ENCODE measurements at regions not wholly inside any gene's neighbourhood (a gene's known extent, or its start where the extent isn't known, plus 50 kb on each side); places are given as distances from the start of the nearest gene placed in this dataset.

DNA sequence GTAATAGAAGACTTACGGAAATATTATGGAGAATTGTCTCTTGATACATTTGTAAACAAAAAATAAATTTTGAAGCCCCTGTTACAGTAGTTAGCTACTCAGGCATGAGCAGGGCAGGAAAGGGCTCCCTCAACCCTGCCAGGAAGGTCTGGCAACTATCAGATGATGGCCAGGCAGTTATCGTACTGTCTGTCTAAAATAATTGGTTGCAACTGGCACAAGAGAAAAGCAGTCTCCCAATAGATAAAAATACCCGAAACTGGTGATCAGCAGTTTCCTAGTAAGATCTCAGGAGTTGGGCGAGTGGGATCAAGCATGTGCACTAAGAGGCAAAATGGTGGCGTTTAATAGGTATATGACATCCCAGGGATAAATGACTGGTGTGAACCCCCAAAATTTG is 1336.3 kb downstream of the C4orf33 start:
- H3K9me3 Mint-ChIP-seq, result peaks cover 0 to 6% (median 2%) of the 10 kb centered on the region in 7 donors
- no peak overlapping the region for H3K27ac Mint-ChIP-seq
- Histone ChIP-seq H3K4me2 (replicated peaks; ENCODE audit: extremely low read depth, low read length, poor library complexity, severe bottlenecking) (no peak overlapping the region), H3K9ac (ENCODE audit: insufficient read depth, low read length, poor library complexity, severe bottlenecking) (no peak overlapping the region), H3K79me2 (ENCODE audit: insufficient read depth, low read length) (no peaks in the 10 kb centered on the region), H4K20me1 (ENCODE audit: insufficient read depth, low read length) (no peaks in the 10 kb centered on the region), H3K4me1 (ENCODE audit: control insufficient read depth in 1 of 2, insufficient read depth in 2 of 2, low read length in 2 of 2) (no peaks in the 10 kb centered on the region), H2AFZ (ENCODE audit: insufficient read depth, low read depth, low read length, poor library complexity, severe bottlenecking) (no peak overlapping the region), H3K4me3 (replicated peaks in 1 of 3; ENCODE audit: low read depth in 2 of 3, low read length in 3 of 3) (no peak overlapping the region), H3K36me3 (replicated peaks in 1 of 2; ENCODE audit: control insufficient read depth in 1 of 2, insufficient read depth in 2 of 2, low read length in 2 of 2) (no peaks in the 10 kb centered on the region), H3K27ac (ENCODE audit: low read depth in 1 of 2, low read length in 2 of 2) (no peak overlapping the region), H3K27me3 (ENCODE audit: control insufficient read depth in 2 of 2, insufficient read depth in 2 of 2, low read length in 2 of 2) (no peaks in the 10 kb centered on the region), H3K9me3 (replicated peaks in 1 of 2; ENCODE audit: control insufficient read depth in 1 of 2, insufficient read depth in 1 of 2, low read length in 2 of 2) (no peaks in the 10 kb centered on the region)
- no peak overlapping the region for H3K4me3 Mint-ChIP-seq
- DNase-seq, result no peak
- no peaks in the 10 kb centered on the region for H3K36me3 Mint-ChIP-seq
- H3K4me1 Mint-ChIP-seq, result no peaks in the 10 kb centered on the region
- intact Hi-C loops (cut with micrococcal nuclease), result no loop called here
- 66% methylated on average over 3 of the region's 5 CpGs for WGBS (ENCODE audit: insufficient coverage)
- H3K27me3 Mint-ChIP-seq (ENCODE audit: low read depth in 3 of 3), result no peaks in the 10 kb centered on the region
- TF ChIP-seq CTCF (IDR thresholded peaks at IDR 0.05), result no peak

GRCh38 chr4:130449741-130450140 is 1353.8 kb downstream of the C4orf33 start:
- Histone ChIP-seq H3K9me3 (replicated peaks in 1 of 2; ENCODE audit: control insufficient read depth in 1 of 2, insufficient read depth in 1 of 2, low read length in 2 of 2) (peaks cover 4 to 5% of the 10 kb centered on the region in 2 donors), H3K4me2 (replicated peaks; ENCODE audit: extremely low read depth, low read length, poor library complexity, severe bottlenecking) (no peak overlapping the region), H3K27me3 (ENCODE audit: control insufficient read depth in 2 of 2, insufficient read depth in 2 of 2, low read length in 2 of 2) (no peaks in the 10 kb centered on the region), H2AFZ (ENCODE audit: insufficient read depth, low read depth, low read length, poor library complexity, severe bottlenecking) (no peak overlapping the region), H3K4me1 (ENCODE audit: control insufficient read depth in 1 of 2, insufficient read depth in 2 of 2, low read length in 2 of 2) (no peaks in the 10 kb centered on the region), H3K79me2 (ENCODE audit: insufficient read depth, low read length) (no peaks in the 10 kb centered on the region), H3K36me3 (replicated peaks in 1 of 2; ENCODE audit: control insufficient read depth in 1 of 2, insufficient read depth in 2 of 2, low read length in 2 of 2) (no peaks in the 10 kb centered on the region), H3K27ac (ENCODE audit: low read depth in 1 of 2, low read length in 2 of 2) (no peak overlapping the region), H3K9ac (ENCODE audit: insufficient read depth, low read length, poor library complexity, severe bottlenecking) (no peak overlapping the region), H3K4me3 (replicated peaks in 1 of 3; ENCODE audit: low read depth in 2 of 3, low read length in 3 of 3) (no peak overlapping the region), H4K20me1 (ENCODE audit: insufficient read depth, low read length) (no peaks in the 10 kb centered on the region)
- no peak for DNase-seq
- Mint-ChIP-seq H3K36me3 (no peaks in the 10 kb centered on the region), H3K27me3 (ENCODE audit: low read depth in 3 of 3) (no peaks in the 10 kb centered on the region), H3K27ac (no peak overlapping the region), H3K9me3 (peaks cover 0 to 7% (median 2%) of the 10 kb centered on the region in 7 donors), H3K4me3 (no peak overlapping the region), H3K4me1 (no peaks in the 10 kb centered on the region)
- intact Hi-C loops (cut with micrococcal nuclease), result no loop called here
- no peak for TF ChIP-seq CTCF (IDR thresholded peaks at IDR 0.05)
